BLaER1 (cell line): ENCODE measurements at regions not wholly inside any gene's neighbourhood (a gene's known extent, or its start where the extent isn't known, plus 50 kb on each side); places are given as distances from the start of the nearest gene placed in this dataset.
"Not testable (repeated sequence)": the region's sequence is repeated elsewhere in the genome, so short reads cannot be mapped to it uniquely, and the experiment has no call there.

Experiments used
- H3K27ac ChIP-seq: shearing (Covaris generic); formaldehyde crosslinking; 2 replicates; pipeline ENCODE4 v1.8.1; 2022
- H3K27me3 ChIP-seq: shearing (Covaris generic); formaldehyde crosslinking; 2 replicates; pipeline ENCODE4 v1.8.1; 2022
- H3K36me3 ChIP-seq: shearing (Covaris generic); formaldehyde crosslinking; 2 replicates; pipeline ENCODE4 v1.8.1; 2022
- H3K4me1 ChIP-seq: shearing (Covaris generic); formaldehyde crosslinking; 2 replicates; pipeline ENCODE4 v1.8.1; 2022
- H3K4me2 ChIP-seq: shearing (Covaris generic); formaldehyde crosslinking; 2 replicates; pipeline ENCODE4 v1.8.1; 2022
- H3K4me3 ChIP-seq: shearing (Covaris generic); formaldehyde crosslinking; 2 replicates; pipeline ENCODE4 v1.8.1; 2022
- H3K9ac ChIP-seq: shearing (Covaris generic); formaldehyde crosslinking; 2 replicates; pipeline ENCODE4 v1.8.1; 2022
- H3K9me3 ChIP-seq: shearing (Covaris generic); formaldehyde crosslinking; 2 replicates; pipeline ENCODE4 v1.8.1; 2022
- H4K20me1 ChIP-seq: shearing (Covaris generic); formaldehyde crosslinking; 2 replicates; pipeline ENCODE4 v1.8.1; 2022
- Cebpa-rat ChIP-seq: shearing (Covaris generic); IDR thresholded peaks from 2 replicates; pipeline ENCODE4 v1.8.1; 2022

DNA sequence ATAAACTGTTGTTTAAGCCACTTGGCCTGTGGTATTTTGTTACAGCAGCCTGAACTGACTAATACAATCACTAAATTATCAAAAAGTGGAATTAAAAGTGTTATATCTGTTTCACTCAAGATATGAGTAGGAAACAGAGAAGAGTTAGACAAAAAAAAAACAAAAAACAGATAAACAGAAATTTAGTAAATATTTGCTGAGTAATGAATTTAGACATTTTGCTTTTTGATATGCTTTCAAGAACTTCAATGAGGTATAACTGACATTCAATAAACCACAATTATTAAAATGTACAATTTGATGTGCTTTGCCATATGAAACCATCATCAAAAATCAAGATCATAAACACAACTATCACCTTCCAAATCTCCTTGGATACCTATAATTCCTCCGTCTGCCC, 369.2 kb downstream of the PAX1 start:
- Histone ChIP-seq H4K20me1 (no peaks in the 10 kb centered on the region), H3K36me3 (no peaks in the 10 kb centered on the region), H3K9ac (no peak overlapping the region), H3K4me1 (no peaks in the 10 kb centered on the region), H3K4me3 (no peak overlapping the region), H3K27ac (no peak overlapping the region), H3K9me3 (no peaks in the 10 kb centered on the region), H3K27me3 (no peaks in the 10 kb centered on the region), H3K4me2 (no peak overlapping the region)
- TF ChIP-seq Cebpa-rat = no peak

- no peaks in the 10 kb centered on the region for H3K36me3 ChIP-seq
- H3K9me3 ChIP-seq = no peaks in the 10 kb centered on the region
- no peak for TF ChIP-seq Cebpa-rat
- no peaks in the 10 kb centered on the region for H4K20me1 ChIP-seq
- no peak overlapping the region for H3K27ac ChIP-seq
- H3K9ac ChIP-seq = no peak overlapping the region
- H3K4me1 ChIP-seq = no peaks in the 10 kb centered on the region
- H3K4me3 ChIP-seq = no peak overlapping the region
- no peak overlapping the region for H3K4me2 ChIP-seq
- no peaks in the 10 kb centered on the region for H3K27me3 ChIP-seq
Observed at GRCh38 chr20:22071841-22072240, 366.4 kb downstream of the PAX1 start.

- Histone ChIP-seq H3K9ac (no peak overlapping the region), H3K4me2 (no peak overlapping the region), H3K9me3 (no peaks in the 10 kb centered on the region), H3K36me3 (no peaks in the 10 kb centered on the region), H4K20me1 (no peaks in the 10 kb centered on the region), H3K27me3 (no peaks in the 10 kb centered on the region), H3K4me1 (no peaks in the 10 kb centered on the region), H3K27ac (no peak overlapping the region), H3K4me3 (no peak overlapping the region)
- TF ChIP-seq Cebpa-rat = no peak
Observed at GRCh38 chr20:22070610-22071058, 365.2 kb downstream of the PAX1 start.

DNA sequence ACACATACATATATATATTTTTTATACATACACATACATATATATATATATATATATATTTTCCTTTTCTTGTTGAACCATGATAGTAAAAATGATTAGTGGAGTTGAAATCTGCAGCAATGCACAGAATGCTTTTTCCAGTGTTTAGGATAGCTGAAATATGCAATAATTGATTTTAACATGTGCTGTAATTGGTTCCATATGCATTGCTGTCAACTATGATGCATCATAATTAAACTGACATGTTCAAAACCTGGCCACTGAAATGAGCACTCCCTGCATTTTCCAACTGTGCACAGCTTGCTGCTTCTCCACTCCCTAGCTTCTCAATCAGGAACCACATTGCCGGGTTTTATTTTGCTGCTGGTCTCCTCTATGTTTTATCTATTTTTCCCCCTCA, 358.3 kb downstream of the PAX1 start:
- Histone ChIP-seq H3K4me1 (peaks cover 5% of the 10 kb centered on the region; the same call in 1 of the 2 replicates), H4K20me1 (no peaks in the 10 kb centered on the region), H3K4me3 (no peak overlapping the region), H3K27me3 (no peaks in the 10 kb centered on the region), H3K27ac (no peak overlapping the region), H3K4me2 (no peak overlapping the region), H3K36me3 (no peaks in the 10 kb centered on the region), H3K9me3 (no peaks in the 10 kb centered on the region), H3K9ac (no peak overlapping the region)
- no peak for TF ChIP-seq Cebpa-rat

DNA sequence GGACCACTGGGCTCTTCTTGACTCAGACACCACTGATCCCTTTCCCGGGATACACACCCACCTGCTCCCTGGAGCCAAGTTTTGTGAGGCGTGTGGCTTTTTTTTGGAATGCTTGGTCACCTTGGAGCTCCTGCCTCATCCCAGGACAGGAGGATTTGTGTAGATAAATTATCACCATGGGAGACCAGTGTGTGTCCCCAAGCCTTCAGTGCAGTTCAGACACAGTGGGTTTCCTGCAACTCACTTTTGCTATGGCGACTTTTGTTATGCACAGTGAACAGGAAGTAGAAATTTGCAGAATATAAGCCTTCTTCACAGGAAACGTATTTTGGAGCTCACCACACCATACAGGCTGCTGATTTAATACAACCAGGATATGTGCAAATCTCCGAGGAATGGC, 357.4 kb downstream of the PAX1 start:
- no peaks in the 10 kb centered on the region for H3K27me3 ChIP-seq
- peak overlapping the region; percentile 5; the same call in 1 of the 2 replicates for H3K4me2 ChIP-seq
- no peak overlapping the region for H3K4me3 ChIP-seq
- H3K27ac ChIP-seq = no peak overlapping the region
- no peaks in the 10 kb centered on the region for H4K20me1 ChIP-seq
- H3K4me1 ChIP-seq = peaks cover 5% of the 10 kb centered on the region; the same call in 1 of the 2 replicates
- no peak for TF ChIP-seq Cebpa-rat
- H3K9me3 ChIP-seq = no peaks in the 10 kb centered on the region
- no peaks in the 10 kb centered on the region for H3K36me3 ChIP-seq
- H3K9ac ChIP-seq = no peak overlapping the region

- Histone ChIP-seq H3K36me3 (no peaks in the 10 kb centered on the region), H3K9me3 (no peaks in the 10 kb centered on the region), H3K27me3 (no peaks in the 10 kb centered on the region), H3K27ac (no peak overlapping the region), H3K4me2 (no peak overlapping the region), H3K9ac (no peak overlapping the region), H4K20me1 (no peaks in the 10 kb centered on the region), H3K4me3 (no peak overlapping the region), H3K4me1 (peaks cover 5% of the 10 kb centered on the region; the same call in 1 of the 2 replicates)
- no peak for TF ChIP-seq Cebpa-rat
Observed at GRCh38 chr20:22060610-22061009, 355.1 kb downstream of the PAX1 start.

DNA sequence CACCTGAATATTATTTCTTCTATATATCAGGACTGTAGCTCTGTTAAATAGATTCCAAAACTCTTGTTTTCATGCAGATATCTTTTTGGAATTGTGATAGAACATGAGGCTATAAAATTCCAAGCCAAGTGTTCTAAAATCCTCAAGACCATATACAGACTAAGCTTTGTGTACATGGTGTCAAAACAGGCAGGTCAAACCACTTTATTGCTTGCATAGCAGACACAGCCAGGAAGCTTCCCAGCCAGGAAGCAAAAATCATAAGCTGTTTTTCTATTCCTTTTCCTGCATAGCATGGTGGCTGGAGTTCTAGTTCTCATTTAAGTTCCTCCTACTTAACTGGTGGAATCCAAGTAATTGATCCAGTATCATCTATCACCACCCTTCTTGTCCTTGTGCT, 353.3 kb downstream of the PAX1 start:
- no peak for TF ChIP-seq Cebpa-rat
- Histone ChIP-seq H3K4me2 (no peak overlapping the region), H3K27ac (no peak overlapping the region), H3K9ac (no peak overlapping the region), H3K4me1 (peaks cover 5% of the 10 kb centered on the region; the same call in 1 of the 2 replicates), H3K27me3 (no peaks in the 10 kb centered on the region), H3K4me3 (no peak overlapping the region), H3K9me3 (no peaks in the 10 kb centered on the region), H3K36me3 (no peaks in the 10 kb centered on the region), H4K20me1 (no peaks in the 10 kb centered on the region)

DNA sequence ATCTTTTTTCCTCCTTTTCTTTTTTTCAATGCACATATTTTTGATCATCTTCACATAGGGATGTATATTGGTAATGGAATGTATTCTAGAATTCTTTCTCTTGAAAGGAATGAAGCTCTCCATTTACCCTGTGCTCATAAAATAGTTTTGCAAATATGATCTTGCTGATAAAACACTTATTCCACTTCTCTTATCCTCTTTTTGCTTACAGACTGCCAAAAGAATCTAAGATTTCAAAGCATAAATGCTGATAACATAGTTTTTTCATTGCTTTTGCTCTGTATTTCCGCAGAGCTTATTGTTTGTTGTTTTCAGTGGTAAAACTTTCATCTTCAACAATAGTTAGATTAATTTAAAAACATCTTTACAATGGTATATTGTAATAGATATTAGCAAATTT, 350.5 kb downstream of the PAX1 start:
- no peak overlapping the region for H3K27ac ChIP-seq
- no peaks in the 10 kb centered on the region for H3K4me1 ChIP-seq
- H3K9me3 ChIP-seq = no peaks in the 10 kb centered on the region
- no peak overlapping the region for H3K9ac ChIP-seq
- H3K36me3 ChIP-seq = no peaks in the 10 kb centered on the region
- no peaks in the 10 kb centered on the region for H3K27me3 ChIP-seq
- no peaks in the 10 kb centered on the region for H4K20me1 ChIP-seq
- no peak overlapping the region for H3K4me2 ChIP-seq
- no peak for TF ChIP-seq Cebpa-rat
- no peak overlapping the region for H3K4me3 ChIP-seq

GRCh38 chr20:22052025-22052650, 346.7 kb downstream of the PAX1 start:
- no peaks in the 10 kb centered on the region for H3K27me3 ChIP-seq

DNA sequence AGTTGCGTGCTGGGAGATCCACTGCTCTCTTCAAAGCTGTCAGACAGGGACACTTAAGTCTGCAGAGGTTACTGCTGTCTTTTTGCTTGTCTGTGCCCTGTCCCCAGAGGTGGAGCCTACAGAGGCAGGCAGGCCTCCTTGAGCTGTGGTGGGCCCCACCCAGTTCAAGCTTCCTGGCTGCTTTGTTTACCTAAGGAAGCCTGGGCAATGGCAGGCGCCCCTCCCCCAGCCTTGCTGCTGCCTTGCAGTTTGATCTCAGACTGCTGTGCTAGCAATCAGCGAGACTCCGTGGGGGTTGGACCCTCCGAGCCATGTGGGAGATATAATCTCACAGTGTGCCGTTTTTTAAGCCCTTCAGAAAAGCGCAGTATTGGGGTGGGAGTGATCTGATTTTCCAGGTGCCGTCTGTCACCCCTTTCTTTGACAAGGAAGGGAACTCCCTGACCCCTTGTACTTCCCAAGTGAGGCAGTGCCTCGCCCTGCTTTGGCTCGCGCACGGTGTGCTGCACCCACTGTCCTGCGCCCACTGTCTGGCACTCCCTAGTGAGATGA, 340.6 kb downstream of the PAX1 start:
- H3K27me3 ChIP-seq, H3K4me3 ChIP-seq, H3K4me1 ChIP-seq, H3K4me2 ChIP-seq, H3K27ac ChIP-seq, H4K20me1 ChIP-seq, H3K9me3 ChIP-seq, H3K36me3 ChIP-seq, H3K9ac ChIP-seq: not testable (repeated sequence)

More at GRCh38 chr20:22052025-22052650, 346.7 kb downstream of the PAX1 start:
- no peak overlapping the region for H3K4me3 ChIP-seq
- H4K20me1 ChIP-seq = no peaks in the 10 kb centered on the region
- H3K36me3 ChIP-seq = no peaks in the 10 kb centered on the region
- no peak for TF ChIP-seq Cebpa-rat
- no peak overlapping the region for H3K9ac ChIP-seq
- no peak overlapping the region for H3K27ac ChIP-seq
- H3K9me3 ChIP-seq = no peaks in the 10 kb centered on the region
- no peaks in the 10 kb centered on the region for H3K4me1 ChIP-seq
- H3K4me2 ChIP-seq = no peak overlapping the region
